SJSA1 (cell line): ENCODE measurements at regions not wholly inside any gene's neighbourhood (a gene's known extent, or its start where the extent isn't known, plus 50 kb on each side); places are given as distances from the start of the nearest gene placed in this dataset.
"Not testable (repeated sequence)": the region's sequence is repeated elsewhere in the genome, so short reads cannot be mapped to it uniquely, and the experiment has no call there.

ENCODE experiments used
- DNase-seq, 2 experiments: peaks; one replicate each; pipeline ENCODE4 v3.0.0-alpha.2; 2015 to 2020; ENCODE audit warnings: low spot score in 2 of 2, low read depth in 1 of 2
- H3K27ac ChIP-seq: fragments of 250-450 bp; sonication (Bioruptor Pico); 2 replicates; pipeline ENCODE4 v1.5.1; 2020; ENCODE audit warnings: mild to moderate bottlenecking, moderate library complexity
- H3K27me3 ChIP-seq: fragments of 250-450 bp; sonication (Bioruptor Pico); replicated peaks from 2 replicates; pipeline ENCODE4 v1.5.1; 2020; ENCODE audit warnings: mild to moderate bottlenecking, moderate library complexity
- H3K36me3 ChIP-seq: fragments of 250-450 bp; sonication (Bioruptor Pico); 2 replicates; pipeline ENCODE4 v1.5.1; 2020; ENCODE audit warnings: mild to moderate bottlenecking
- H3K4me1 ChIP-seq: fragments of 250-450 bp; sonication (Bioruptor Pico); replicated peaks from 2 replicates; pipeline ENCODE4 v1.6.1; 2021; ENCODE audit warnings: mild to moderate bottlenecking
- H3K4me3 ChIP-seq: fragments of 250-450 bp; sonication (Bioruptor Pico); 2 replicates; pipeline ENCODE4 v1.5.1; 2020; ENCODE audit warnings: mild to moderate bottlenecking
- H3K9me3 ChIP-seq: fragments of 250-450 bp; sonication (Bioruptor Pico); replicated peaks from 2 replicates; pipeline ENCODE4 v1.5.1; 2020; ENCODE audit warnings: mild to moderate bottlenecking

DNA sequence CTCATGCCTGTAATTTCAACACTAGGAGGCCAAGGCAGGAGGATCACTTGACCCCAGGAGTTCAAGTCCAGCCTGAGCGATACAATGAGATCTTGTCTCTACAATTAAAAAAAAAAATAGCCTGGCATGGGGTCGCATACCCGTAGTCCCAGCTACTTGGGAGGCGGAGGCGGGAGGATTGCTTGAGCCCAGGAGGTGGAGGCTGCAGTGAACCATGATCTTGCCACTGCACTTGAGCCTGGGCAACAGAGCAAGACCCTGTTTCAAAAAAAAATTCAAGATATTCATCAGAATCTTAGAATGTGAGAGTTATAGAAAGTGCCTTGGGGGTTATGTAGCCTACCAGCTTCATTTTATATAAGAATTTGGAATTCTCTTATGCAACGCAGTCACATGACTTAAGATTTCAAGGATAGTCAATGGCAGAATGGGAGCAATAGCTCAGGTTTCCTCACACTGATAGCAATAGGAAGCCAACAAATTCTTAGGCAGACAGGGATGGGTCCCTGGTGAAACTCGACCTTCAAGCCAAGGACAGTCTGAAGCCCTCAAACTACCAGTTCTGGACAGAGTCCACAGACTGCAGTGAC, 462.5 kb downstream of the SETD4 start:
- Histone ChIP-seq H3K27me3 (no peaks in the 10 kb centered on the region), H3K4me3 (no peak overlapping the region), H3K27ac (no peak overlapping the region), H3K4me1 (peaks cover 9% of the 10 kb centered on the region), H3K36me3 (no peaks in the 10 kb centered on the region), H3K9me3 (no peaks in the 10 kb centered on the region)
- no peak for DNase-seq

DNA sequence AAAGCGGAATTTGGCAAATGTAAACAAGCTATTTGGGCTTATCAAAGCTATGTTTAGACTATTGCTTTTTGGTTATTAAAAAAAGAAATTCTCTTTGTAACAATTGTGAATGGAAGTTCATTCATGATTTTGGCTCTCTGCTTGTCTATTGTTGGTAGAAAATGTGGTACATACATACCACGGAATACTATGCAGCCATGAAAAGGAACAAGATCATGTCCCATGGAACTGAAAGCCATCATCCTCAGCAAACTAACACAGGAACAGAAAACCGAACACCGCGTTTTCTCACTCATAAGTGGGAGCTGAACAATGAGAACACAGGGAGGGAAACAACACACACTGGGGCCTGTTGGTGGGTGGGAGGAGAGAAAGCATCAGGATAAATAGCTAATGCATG, 465.4 kb downstream of the SETD4 start:
- no peaks in the 10 kb centered on the region for H3K36me3 ChIP-seq
- no peak overlapping the region for H3K4me3 ChIP-seq
- no peak for DNase-seq
- H3K9me3 ChIP-seq: no peaks in the 10 kb centered on the region
- no peaks in the 10 kb centered on the region for H3K27me3 ChIP-seq
- no peak overlapping the region for H3K27ac ChIP-seq
- H3K4me1 ChIP-seq: peaks cover 16% of the 10 kb centered on the region

DNA sequence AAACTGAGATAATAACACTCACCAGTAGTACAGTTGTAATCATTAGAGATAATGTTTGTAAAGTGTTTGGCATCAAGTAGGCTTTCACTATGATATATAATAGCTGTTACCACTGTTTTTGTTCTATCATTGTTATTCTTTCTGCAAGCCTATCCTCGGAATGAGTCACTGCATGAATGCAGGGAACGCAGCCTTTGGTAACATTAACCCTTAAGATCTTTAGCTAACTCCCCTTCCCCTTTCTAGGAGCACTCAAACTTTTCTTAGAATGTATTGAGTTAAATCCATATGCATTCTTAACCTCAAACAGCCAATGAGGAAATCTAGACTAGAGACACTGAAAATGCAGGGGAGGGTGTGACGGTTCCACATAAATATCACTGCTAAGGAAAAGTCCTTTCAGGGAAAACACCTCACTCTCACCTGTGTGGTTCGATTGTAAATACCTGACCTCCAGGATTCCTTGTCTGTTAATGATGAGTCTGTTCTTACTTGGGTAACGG, 467.3 kb downstream of the SETD4 start:
- no peak overlapping the region for H3K4me3 ChIP-seq
- no peak overlapping the region for H3K27ac ChIP-seq
- no peaks in the 10 kb centered on the region for H3K9me3 ChIP-seq
- peak in 1 of 2 experiments; percentile 51 for DNase-seq
- H3K36me3 ChIP-seq: no peaks in the 10 kb centered on the region
- H3K4me1 ChIP-seq: peaks cover 16% of the 10 kb centered on the region
- H3K27me3 ChIP-seq: no peaks in the 10 kb centered on the region

DNA sequence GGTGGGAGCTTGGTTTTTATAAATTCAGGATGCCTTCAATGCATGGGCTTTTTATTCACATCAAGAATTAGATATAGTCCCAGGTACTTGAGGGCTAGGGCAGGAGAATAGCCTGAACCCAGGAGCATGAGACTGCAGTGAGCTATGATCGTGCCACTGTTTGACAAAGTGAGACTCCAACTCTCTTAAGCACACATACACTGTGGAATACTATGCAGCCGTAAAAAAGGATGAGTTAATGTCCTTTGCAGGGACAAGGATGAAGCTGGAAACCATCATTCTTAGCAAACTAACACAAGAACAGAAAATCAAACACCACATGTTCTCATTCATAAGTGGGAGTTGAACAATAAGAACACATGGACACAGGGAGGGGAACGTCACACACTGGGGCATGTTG, 470.0 kb downstream of the SETD4 start:
- not testable (repeated sequence) for DNase-seq, H3K36me3 ChIP-seq

DNA sequence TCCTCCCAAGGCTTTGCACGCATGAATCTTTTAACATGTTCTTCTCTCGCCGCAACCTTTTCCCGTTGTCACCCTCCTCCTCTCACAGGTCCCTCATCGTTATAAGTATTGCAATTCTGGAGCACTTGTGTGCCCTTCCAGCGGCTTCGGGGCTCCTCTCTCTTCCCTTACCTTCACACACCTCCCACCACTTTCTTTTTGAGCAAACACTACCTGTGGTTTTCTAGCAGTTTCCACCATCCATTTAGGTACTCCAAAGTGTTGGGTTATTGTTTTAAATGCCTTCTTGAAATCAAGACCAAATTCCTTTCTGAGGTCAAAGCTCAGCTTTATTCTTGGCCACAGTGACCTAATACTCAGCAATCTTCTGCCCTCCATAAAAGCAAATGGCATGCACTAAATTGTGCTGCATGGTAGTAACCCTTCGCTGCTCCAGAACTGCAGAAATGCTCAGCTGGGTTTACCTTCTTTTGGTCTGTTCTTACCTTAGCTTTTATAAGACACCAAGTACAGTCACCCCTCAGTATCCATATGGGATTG, 472.4 kb downstream of the SETD4 start:
- DNase-seq: no peak
- no peaks in the 10 kb centered on the region for H3K36me3 ChIP-seq

More for the DNA sequence above, 470.0 kb downstream of the SETD4 start:
- H3K9me3 ChIP-seq, H3K27ac ChIP-seq, H3K27me3 ChIP-seq, H3K4me3 ChIP-seq: not testable (repeated sequence)
- H3K4me1 ChIP-seq: peaks cover 16% of the 10 kb centered on the region

DNA sequence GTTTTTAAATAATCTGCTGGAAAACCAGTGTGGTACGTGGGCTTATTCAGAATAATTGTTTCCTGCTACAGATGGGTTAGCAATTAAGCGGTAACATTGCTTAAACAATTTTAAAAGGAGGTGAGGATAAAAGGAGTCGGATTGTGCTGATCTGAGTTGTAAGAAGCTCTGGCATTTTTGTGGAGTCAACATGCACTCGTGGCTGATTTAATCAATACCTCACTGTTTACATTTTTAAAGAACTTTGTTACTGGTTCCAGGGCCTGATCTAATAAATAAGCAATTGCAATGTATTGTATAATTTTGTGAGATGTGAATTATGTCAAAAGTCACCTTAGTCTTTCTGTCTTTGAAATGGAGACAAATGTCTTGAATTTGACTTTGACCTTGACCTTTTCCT, 474.0 kb downstream of the SETD4 start:
- Histone ChIP-seq H3K27me3 (no peaks in the 10 kb centered on the region), H3K4me3 (no peak overlapping the region), H3K9me3 (no peaks in the 10 kb centered on the region), H3K4me1 (no peaks in the 10 kb centered on the region), H3K27ac (no peak overlapping the region), H3K36me3 (no peaks in the 10 kb centered on the region)
- no peak for DNase-seq

More for the DNA sequence above, 472.4 kb downstream of the SETD4 start:
- Histone ChIP-seq H3K9me3 (no peaks in the 10 kb centered on the region), H3K27ac (no peak overlapping the region), H3K4me3 (no peak overlapping the region), H3K27me3 (no peaks in the 10 kb centered on the region), H3K4me1 (peaks cover 8% of the 10 kb centered on the region)

DNA sequence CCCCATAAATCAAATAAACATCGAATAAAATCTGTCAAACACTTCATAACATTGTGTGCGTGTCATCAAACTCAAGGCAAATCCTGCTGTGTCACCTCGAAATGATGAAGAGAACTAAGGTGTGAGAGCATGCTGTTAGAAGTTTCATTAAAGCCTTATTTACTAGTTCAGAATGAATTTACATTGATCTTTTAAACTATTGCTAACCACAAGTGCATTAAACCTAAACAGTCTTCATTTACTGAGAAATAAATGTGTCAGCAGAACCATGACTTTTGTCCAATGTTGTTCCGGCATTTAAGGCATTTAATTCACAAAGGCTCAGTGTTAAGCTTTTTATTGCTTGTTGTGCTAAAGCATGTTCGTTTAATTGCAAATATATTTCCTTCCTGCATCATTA, 474.4 kb downstream of the SETD4 start:
- Histone ChIP-seq H3K4me3 (no peak overlapping the region), H3K27ac (no peak overlapping the region), H3K9me3 (no peaks in the 10 kb centered on the region), H3K36me3 (no peaks in the 10 kb centered on the region), H3K27me3 (no peaks in the 10 kb centered on the region), H3K4me1 (no peaks in the 10 kb centered on the region)
- no peak for DNase-seq

DNA sequence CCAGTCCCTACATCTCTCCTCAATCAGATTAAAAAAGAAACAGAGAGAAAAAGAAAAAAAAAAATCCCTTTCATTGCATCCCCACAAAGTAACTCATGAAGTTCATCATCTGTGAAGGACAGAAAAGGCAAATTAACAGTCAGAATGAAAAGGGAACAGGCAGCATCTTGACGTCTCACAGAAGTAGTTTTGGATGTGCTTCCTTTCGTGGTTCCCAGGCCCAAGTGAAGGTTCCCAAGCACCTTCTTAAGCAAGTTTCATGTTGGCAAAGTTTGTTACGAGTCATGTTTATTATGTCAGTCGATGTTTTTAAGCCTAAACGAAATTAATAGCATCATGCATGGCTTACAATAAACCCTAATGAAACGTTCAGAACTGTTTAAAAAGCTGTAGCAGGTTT, 475.2 kb downstream of the SETD4 start:
- H3K4me3 ChIP-seq: no peak overlapping the region
- no peaks in the 10 kb centered on the region for H3K9me3 ChIP-seq
- no peaks in the 10 kb centered on the region for H3K4me1 ChIP-seq
- H3K27me3 ChIP-seq: no peaks in the 10 kb centered on the region
- H3K36me3 ChIP-seq: no peaks in the 10 kb centered on the region
- no peak overlapping the region for H3K27ac ChIP-seq
- DNase-seq: no peak

DNA sequence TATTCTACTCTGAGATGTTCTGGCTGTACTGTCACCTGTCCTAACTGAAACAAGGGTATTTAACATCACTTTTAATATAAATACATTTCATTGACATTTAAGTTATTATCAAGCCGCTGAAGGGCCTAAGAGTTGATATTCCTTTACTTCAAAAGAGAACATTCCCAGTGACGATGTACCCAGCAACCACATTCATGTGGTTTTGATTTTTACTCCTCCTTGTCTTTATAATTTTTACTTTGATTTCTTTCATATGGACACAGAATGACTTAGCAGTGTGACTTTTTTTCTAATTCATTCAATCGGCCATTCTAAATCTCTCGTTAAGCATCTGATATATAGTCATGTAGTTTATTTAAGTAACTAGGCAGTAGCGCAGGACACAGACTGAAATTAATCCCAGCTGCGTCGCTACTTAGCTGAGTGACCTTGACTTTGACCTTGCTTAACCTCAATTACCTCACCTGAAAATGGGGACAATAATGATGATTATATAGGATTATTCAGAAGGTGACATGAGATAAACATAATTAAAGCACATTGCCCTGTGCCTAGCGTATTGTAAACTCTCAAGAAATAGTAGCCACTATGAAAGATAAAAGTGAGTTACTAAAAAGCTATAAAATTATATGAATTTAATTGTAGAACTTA, 476.6 kb downstream of the SETD4 start:
- DNase-seq: no peak
- Histone ChIP-seq H3K4me1 (no peaks in the 10 kb centered on the region), H3K4me3 (no peak overlapping the region), H3K27ac (no peak overlapping the region), H3K9me3 (no peaks in the 10 kb centered on the region), H3K36me3 (no peaks in the 10 kb centered on the region), H3K27me3 (no peaks in the 10 kb centered on the region)

DNA sequence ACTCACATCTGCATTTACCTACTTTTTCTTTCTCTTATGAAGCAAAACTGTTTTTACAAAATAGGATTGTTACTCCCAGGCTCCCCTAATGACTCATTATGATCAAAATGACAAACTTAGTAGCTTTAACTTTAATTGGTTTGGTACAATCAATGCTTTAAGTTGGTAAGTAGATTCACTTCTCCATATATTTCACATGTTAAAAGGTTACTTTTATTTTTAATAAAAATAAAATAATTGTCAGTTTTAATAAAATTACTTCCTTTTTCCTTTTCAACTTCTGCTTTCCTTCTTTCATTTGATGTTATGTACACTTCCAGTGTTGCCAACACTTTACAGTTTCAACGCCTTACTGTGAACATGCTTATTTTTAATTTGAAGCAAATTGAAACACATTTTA, 477.6 kb downstream of the SETD4 start:
- no peaks in the 10 kb centered on the region for H3K9me3 ChIP-seq
- no peak overlapping the region for H3K4me3 ChIP-seq
- DNase-seq: no peak
- H3K27me3 ChIP-seq: no peaks in the 10 kb centered on the region
- no peaks in the 10 kb centered on the region for H3K36me3 ChIP-seq
- no peak overlapping the region for H3K27ac ChIP-seq
- no peaks in the 10 kb centered on the region for H3K4me1 ChIP-seq

DNA sequence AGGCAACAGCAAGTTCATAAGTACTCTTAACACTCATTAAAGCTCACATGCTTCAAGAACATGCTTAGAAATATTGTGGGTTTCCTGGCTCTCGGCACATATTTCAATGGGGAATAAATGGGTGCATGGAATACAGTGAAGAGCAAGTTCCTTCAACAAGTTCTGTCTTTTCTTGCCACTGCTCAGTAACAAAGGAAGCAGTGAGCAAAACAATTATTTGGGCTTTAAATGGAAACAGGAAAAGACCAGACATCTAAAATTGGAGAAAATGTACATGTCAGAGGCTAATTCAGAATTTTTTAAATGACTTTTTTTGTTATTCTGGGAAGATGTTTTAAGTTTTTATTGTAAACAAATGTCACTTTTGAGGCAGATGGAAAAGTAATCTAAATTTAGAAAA, 478.7 kb downstream of the SETD4 start:
- Histone ChIP-seq H3K4me3 (no peak overlapping the region), H3K36me3 (no peaks in the 10 kb centered on the region), H3K27me3 (no peaks in the 10 kb centered on the region), H3K9me3 (no peaks in the 10 kb centered on the region), H3K27ac (no peak overlapping the region), H3K4me1 (no peaks in the 10 kb centered on the region)
- DNase-seq: no peak

DNA sequence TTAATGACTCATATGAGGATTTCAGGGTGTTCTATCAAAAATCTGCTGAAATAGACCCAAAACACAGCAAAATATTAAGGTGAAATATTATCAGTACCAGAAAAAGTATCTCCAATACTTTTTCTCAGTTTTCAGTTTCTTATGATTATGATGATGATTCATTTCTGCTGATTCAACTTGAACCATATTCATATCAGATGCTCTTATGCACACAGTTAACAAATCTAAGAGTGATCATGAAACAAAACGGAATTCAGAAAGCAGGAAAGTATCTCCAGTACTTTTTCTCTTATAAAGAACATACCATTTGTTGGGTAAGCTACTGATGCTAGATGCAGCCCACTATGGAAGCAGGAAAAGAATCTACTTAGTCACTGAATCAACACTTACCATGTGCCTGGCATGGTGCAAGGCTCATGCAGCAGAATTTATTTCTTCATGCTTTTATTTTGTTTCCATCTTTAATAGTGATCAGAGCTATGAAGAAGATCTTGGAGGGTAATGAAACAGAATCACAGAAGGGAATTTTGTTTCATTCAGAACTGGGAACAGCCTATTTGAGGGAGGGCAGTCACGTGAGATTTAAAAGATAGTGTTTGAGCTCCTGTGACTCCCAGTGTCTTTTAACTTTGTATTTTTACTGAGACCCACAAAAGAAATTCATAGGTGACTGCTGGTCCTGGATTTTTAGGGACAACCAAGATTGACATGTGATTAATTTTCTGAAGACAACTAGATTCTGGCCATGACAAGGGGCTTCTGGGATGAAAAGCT, 480.6 kb downstream of the SETD4 start:
- Histone ChIP-seq H3K4me3 (no peak overlapping the region), H3K36me3 (no peaks in the 10 kb centered on the region), H3K4me1 (0 out of 2 replicates have a peak, but pooled peaks cover 4% of the 10 kb centered on the region), H3K27me3 (no peaks in the 10 kb centered on the region), H3K27ac (no peak overlapping the region), H3K9me3 (no peaks in the 10 kb centered on the region)
- DNase-seq: no peak

DNA sequence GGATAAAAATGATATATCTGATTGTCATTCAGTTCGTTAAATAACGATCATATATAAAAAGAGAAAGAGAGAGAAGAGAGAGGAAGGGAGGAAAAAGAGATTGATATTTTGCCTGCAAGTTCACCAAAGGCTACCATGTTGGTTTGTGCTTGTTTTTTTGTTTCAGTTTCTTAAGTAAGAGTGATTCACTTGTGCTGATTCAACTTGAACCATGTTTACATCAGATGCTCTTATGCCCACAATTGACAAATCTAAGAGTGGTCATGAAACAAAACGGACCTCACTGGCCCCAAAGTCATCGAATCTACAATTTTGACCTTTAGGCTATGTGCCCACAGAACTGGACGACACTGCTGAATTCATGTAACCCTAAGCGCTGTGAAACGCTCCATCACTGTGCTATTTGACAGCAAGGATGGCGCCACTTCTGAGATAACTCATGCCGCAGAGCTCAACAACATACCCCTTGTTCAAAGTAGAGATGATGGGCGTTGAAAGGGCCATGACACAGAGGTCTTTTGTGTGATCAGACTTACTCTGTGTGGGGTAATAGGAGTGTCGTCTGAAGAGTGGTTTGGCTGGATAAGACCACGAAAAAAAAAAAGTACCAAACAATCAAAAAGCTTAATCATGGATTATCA, 481.4 kb downstream of the SETD4 start:
- no peak for DNase-seq
- Histone ChIP-seq H3K27ac (no peak overlapping the region), H3K4me1 (peaks cover 4% of the 10 kb centered on the region; the same call in 1 of the 2 replicates), H3K27me3 (no peaks in the 10 kb centered on the region), H3K36me3 (no peaks in the 10 kb centered on the region), H3K9me3 (no peaks in the 10 kb centered on the region), H3K4me3 (no peak overlapping the region)
